Esophagus muscularis mucosa (tissue), 3 donors: ENCODE measurements at regions not wholly inside any gene's neighbourhood (a gene's known extent, or its start where the extent isn't known, plus 50 kb on each side); places are given as distances from the start of the nearest gene placed in this dataset.

Source experiments
- POLR2A ChIP-seq: fragments of 450-650 bp; IDR thresholded peaks from one replicate; pipeline ENCODE4 v1.6.1; 2017; ENCODE audit warnings: antibody characterized with exemption, moderate library complexity, mild to moderate bottlenecking, low read depth
- TF ChIP-seq, protein P1 (sequence below), 3 experiments: fragments of 200-600 bp in 2 of 3; fragments of 450-650 bp in 1 of 3; sonication (generic) in 2 of 3; IDR thresholded peaks; one replicate each; pipeline ENCODE4 v1.5.1; 2017 to 2019; ENCODE audit warnings: antibody characterized with exemption in 3 of 3, mild to moderate bottlenecking in 2 of 3, moderate library complexity in 1 of 3

DNA sequence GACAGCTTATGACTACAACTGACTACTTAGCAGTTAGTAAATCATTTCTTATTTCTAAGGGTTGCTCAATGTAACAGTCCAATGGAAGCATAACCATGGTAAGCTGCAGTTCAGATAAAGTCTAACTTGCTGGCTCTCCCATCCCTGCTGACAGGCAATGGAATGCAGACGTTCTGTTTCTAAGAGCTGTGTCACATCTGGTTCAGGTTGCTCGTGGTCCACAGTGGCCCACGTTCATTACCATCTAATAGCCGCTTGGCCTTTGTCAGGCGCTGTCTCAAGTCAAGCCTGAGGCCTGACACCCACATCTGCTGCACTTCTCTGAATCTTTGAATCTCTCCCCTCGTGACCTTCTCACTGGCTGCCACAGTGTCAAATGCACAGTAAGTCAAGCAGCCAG lies 240.8 kb downstream of the FGFR2 start:
- TF ChIP-seq, protein P1, sequence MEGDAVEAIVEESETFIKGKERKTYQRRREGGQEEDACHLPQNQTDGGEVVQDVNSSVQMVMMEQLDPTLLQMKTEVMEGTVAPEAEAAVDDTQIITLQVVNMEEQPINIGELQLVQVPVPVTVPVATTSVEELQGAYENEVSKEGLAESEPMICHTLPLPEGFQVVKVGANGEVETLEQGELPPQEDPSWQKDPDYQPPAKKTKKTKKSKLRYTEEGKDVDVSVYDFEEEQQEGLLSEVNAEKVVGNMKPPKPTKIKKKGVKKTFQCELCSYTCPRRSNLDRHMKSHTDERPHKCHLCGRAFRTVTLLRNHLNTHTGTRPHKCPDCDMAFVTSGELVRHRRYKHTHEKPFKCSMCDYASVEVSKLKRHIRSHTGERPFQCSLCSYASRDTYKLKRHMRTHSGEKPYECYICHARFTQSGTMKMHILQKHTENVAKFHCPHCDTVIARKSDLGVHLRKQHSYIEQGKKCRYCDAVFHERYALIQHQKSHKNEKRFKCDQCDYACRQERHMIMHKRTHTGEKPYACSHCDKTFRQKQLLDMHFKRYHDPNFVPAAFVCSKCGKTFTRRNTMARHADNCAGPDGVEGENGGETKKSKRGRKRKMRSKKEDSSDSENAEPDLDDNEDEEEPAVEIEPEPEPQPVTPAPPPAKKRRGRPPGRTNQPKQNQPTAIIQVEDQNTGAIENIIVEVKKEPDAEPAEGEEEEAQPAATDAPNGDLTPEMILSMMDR (IDR thresholded peaks at IDR 0.05), result no peak
- TF ChIP-seq POLR2A, result no peak
